ENCODE measurements at regions not wholly inside any gene's neighbourhood (a gene's known extent, or its start where the extent isn't known, plus 50 kb on each side); places are given as distances from the start of the nearest gene placed in this dataset.

GRCh38 chr5:13358342-13358741 lies 586.1 kb downstream of the DNAH5 start:
- TF ChIP-seq CTCF (IDR thresholded peaks at IDR 0.05) (no peak), EP300 (IDR thresholded peaks at IDR 0.05) (no peak)
